ENCODE measurements at regions not wholly inside any gene's neighbourhood (a gene's known extent, or its start where the extent isn't known, plus 50 kb on each side); places are given as distances from the start of the nearest gene placed in this dataset.

- TF ChIP-seq POLR2AphosphoS5 (IDR thresholded peaks at IDR 0.05; ENCODE audit: borderline replicate concordance, low read depth, low read length): no peak
- no peak for TF ChIP-seq EZH2 (IDR thresholded peaks at IDR 0.05)
These were observed 87.2 kb upstream of the COL1A2 start for GRCh38 chr7:94307399-94308048.

All from SK-N-MC (cell line).